Ishikawa (cell line): ENCODE measurements at regions not wholly inside any gene's neighbourhood (a gene's known extent, or its start where the extent isn't known, plus 50 kb on each side); places are given as distances from the start of the nearest gene placed in this dataset.

Source experiments
- CEBPB ChIP-seq: IDR thresholded peaks from 2 replicates; pipeline ENCODE4 v1.6.1; 2012
- FOXM1 ChIP-seq: IDR thresholded peaks from 2 replicates; pipeline ENCODE4 v1.6.1; 2012; ENCODE audit warnings: low read depth, borderline replicate concordance
- RAD21 ChIP-seq: IDR thresholded peaks from 2 replicates; pipeline ENCODE4 v1.6.1; 2012; ENCODE audit warnings: low read depth
- TAF1 ChIP-seq: IDR thresholded peaks from 2 replicates; pipeline ENCODE4 v1.6.1; 2012; ENCODE audit warnings: low read depth, mild to moderate bottlenecking
- TEAD4 ChIP-seq: IDR thresholded peaks from 2 replicates; pipeline ENCODE4 v1.6.1; 2012
- YY1 ChIP-seq: IDR thresholded peaks from 2 replicates; pipeline ENCODE4 v1.6.1; 2012; ENCODE audit warnings: low read depth
- ZBTB7A ChIP-seq: IDR thresholded peaks from 2 replicates; pipeline ENCODE4 v1.6.1; 2012; ENCODE audit warnings: low read depth
- TF ChIP-seq, protein P1 (sequence below): IDR thresholded peaks from 2 replicates; pipeline ENCODE4 v1.6.1; 2012; ENCODE audit warnings: low read depth, mild to moderate bottlenecking
- TF ChIP-seq, protein P2 (sequence below): IDR thresholded peaks from 2 replicates; pipeline ENCODE4 v1.6.1; 2012

DNA sequence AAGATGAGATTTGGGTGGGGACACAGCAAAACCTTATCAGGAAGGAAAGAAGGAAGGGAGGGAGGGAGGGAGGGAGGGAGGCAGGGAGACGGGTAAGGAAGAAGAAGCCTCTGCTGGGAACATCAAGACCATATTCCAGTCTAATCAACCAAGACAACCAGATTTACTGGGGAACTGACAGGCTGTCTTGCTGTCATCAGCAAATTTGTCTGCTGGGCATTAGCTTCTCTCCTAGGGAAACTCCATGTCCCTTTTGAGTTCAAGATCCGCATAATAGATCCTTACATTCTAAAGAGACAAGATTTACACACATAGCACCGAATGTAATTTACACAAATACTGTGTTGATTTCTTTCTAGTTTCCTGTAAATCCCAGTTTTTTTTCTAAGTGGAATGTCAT, 1618.9 kb upstream of the ZEB2 start:
- TF ChIP-seq, protein P1, sequence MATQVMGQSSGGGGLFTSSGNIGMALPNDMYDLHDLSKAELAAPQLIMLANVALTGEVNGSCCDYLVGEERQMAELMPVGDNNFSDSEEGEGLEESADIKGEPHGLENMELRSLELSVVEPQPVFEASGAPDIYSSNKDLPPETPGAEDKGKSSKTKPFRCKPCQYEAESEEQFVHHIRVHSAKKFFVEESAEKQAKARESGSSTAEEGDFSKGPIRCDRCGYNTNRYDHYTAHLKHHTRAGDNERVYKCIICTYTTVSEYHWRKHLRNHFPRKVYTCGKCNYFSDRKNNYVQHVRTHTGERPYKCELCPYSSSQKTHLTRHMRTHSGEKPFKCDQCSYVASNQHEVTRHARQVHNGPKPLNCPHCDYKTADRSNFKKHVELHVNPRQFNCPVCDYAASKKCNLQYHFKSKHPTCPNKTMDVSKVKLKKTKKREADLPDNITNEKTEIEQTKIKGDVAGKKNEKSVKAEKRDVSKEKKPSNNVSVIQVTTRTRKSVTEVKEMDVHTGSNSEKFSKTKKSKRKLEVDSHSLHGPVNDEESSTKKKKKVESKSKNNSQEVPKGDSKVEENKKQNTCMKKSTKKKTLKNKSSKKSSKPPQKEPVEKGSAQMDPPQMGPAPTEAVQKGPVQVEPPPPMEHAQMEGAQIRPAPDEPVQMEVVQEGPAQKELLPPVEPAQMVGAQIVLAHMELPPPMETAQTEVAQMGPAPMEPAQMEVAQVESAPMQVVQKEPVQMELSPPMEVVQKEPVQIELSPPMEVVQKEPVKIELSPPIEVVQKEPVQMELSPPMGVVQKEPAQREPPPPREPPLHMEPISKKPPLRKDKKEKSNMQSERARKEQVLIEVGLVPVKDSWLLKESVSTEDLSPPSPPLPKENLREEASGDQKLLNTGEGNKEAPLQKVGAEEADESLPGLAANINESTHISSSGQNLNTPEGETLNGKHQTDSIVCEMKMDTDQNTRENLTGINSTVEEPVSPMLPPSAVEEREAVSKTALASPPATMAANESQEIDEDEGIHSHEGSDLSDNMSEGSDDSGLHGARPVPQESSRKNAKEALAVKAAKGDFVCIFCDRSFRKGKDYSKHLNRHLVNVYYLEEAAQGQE, result no peak
- TF ChIP-seq RAD21, result no peak
- TF ChIP-seq CEBPB, result no peak
- no peak for TF ChIP-seq ZBTB7A
- TF ChIP-seq, protein P2, sequence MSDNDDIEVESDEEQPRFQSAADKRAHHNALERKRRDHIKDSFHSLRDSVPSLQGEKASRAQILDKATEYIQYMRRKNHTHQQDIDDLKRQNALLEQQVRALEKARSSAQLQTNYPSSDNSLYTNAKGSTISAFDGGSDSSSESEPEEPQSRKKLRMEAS, result no peak
- TF ChIP-seq TEAD4, result no peak
- TF ChIP-seq YY1, result no peak
- no peak for TF ChIP-seq TAF1
- no peak for TF ChIP-seq FOXM1
